WTC11 (cell line): ENCODE measurements at regions not wholly inside any gene's neighbourhood (a gene's known extent, or its start where the extent isn't known, plus 50 kb on each side); places are given as distances from the start of the nearest gene placed in this dataset.

Experiments
- ATAC-seq: fragments of 200-7000 bp; cut with Tn5 transposase; 2 replicates; pipeline ENCODE4 v1.10.0; 2021; ENCODE audit warnings: mild to moderate bottlenecking, moderate library complexity
- CTCF ChIA-PET: fragments of 300-600 bp; sonication (Branson Sonifier 250); formaldehyde crosslinking; loops from one replicate; lab custom pipeline; 2021; ENCODE audit warnings: antibody characterized with exemption; lab: Charles Lee
- POLR2A ChIA-PET: fragments of 350-600 bp; sonication (Branson Sonifier 250); formaldehyde crosslinking; loops from one replicate; lab custom pipeline; 2021; ENCODE audit warnings: antibody characterized with exemption; lab: Charles Lee
- DNase-seq: peaks from one replicate; pipeline ENCODE4 v3.0.0; 2021; ENCODE audit warnings: low spot score
- H3K27ac Mint-ChIP-seq: 2 replicates; pipeline ENCODE4 v1.8.0; 2021; ENCODE audit warnings: mixed read lengths
- H3K27me3 Mint-ChIP-seq: 2 replicates; pipeline ENCODE4 v1.8.0; 2021; ENCODE audit warnings: low read depth, mild to moderate bottlenecking, moderate library complexity, mixed read lengths
- H3K36me3 Mint-ChIP-seq: 2 replicates; pipeline ENCODE4 v1.8.0; 2021; ENCODE audit warnings: mixed read lengths
- H3K4me1 Mint-ChIP-seq: 2 replicates; pipeline ENCODE4 v1.8.0; 2022; ENCODE audit warnings: mixed read lengths
- H3K4me3 Mint-ChIP-seq: 2 replicates; pipeline ENCODE4 v1.8.0; 2021; ENCODE audit warnings: mild to moderate bottlenecking, moderate library complexity, mixed read lengths
- H3K9me3 Mint-ChIP-seq: 2 replicates; pipeline ENCODE4 v1.8.0; 2021; ENCODE audit warnings: mixed read lengths
- ATF1 ChIP-seq: sonication (generic); formaldehyde crosslinking; IDR thresholded peaks from 2 replicates; pipeline ENCODE4 v1.8.1; 2023; ENCODE audit warnings: mild to moderate bottlenecking, moderate library complexity, missing genetic modification reagents
- ATF3 ChIP-seq: sonication (generic); formaldehyde crosslinking; conservative IDR thresholded peaks from 2 replicates; pipeline ENCODE4 v1.8.1; 2022; ENCODE audit warnings: mild to moderate bottlenecking, missing genetic modification reagents
- CDX4 ChIP-seq: fragments of 250-450 bp; sonication (Bioruptor Pico); IDR thresholded peaks from 2 replicates; pipeline ENCODE4 v1.9.0; 2021; ENCODE audit warnings: moderate library complexity, mild to moderate bottlenecking, inconsistent platforms, borderline replicate concordance
- CREM ChIP-seq: sonication (generic); formaldehyde crosslinking; IDR thresholded peaks from 2 replicates; pipeline ENCODE4 v1.8.1; 2022; ENCODE audit warnings: mild to moderate bottlenecking, missing genetic modification reagents, moderate library complexity
- ELF4 ChIP-seq: sonication (generic); formaldehyde crosslinking; IDR thresholded peaks from 2 replicates; pipeline ENCODE4 v1.8.1; 2022; ENCODE audit warnings: low read depth, mild to moderate bottlenecking, moderate library complexity, missing genetic modification reagents
- FOXK1 ChIP-seq: sonication (generic); formaldehyde crosslinking; IDR thresholded peaks from 2 replicates; pipeline ENCODE4 v1.8.0; 2022; ENCODE audit warnings: mild to moderate bottlenecking, moderate library complexity, missing genetic modification reagents
- GTF2I ChIP-seq: fragments of 250-450 bp; sonication (Bioruptor Pico); conservative IDR thresholded peaks from 2 replicates; pipeline ENCODE4 v1.4.0; 2021; ENCODE audit warnings: mild to moderate bottlenecking
- HMGA2 ChIP-seq: fragments of 250-450 bp; sonication (Bioruptor Pico); IDR thresholded peaks from 2 replicates; pipeline ENCODE4 v1.4.0; 2021; ENCODE audit warnings: mild to moderate bottlenecking, moderate library complexity
- IRF2 ChIP-seq: sonication (generic); formaldehyde crosslinking; IDR thresholded peaks from 2 replicates; pipeline ENCODE4 v1.8.0; 2022; ENCODE audit warnings: low read depth, missing genetic modification reagents, borderline replicate concordance
- JUN ChIP-seq: sonication (generic); formaldehyde crosslinking; IDR thresholded peaks from 2 replicates; pipeline ENCODE4 v1.8.0; 2023; ENCODE audit warnings: mild to moderate bottlenecking, missing genetic modification reagents
- MYBL2 ChIP-seq: sonication (generic); formaldehyde crosslinking; IDR thresholded peaks from 2 replicates; pipeline ENCODE4 v1.8.1; 2023; ENCODE audit warnings: mild to moderate bottlenecking, moderate library complexity, missing genetic modification reagents
- NFYB ChIP-seq: sonication (generic); formaldehyde crosslinking; conservative IDR thresholded peaks from 2 replicates; pipeline ENCODE4 v1.8.0; 2022; ENCODE audit warnings: low read depth, missing genetic modification reagents
- RELA ChIP-seq: sonication (generic); formaldehyde crosslinking; IDR thresholded peaks from 2 replicates; pipeline ENCODE4 v1.8.1; 2022; ENCODE audit warnings: missing genetic modification reagents, mild to moderate bottlenecking, borderline replicate concordance
- SMAD3 ChIP-seq: sonication (generic); formaldehyde crosslinking; IDR thresholded peaks from 2 replicates; pipeline ENCODE4 v1.8.0; 2022; ENCODE audit warnings: missing genetic modification reagents, mild to moderate bottlenecking, borderline replicate concordance
- SMAD4 ChIP-seq: sonication (generic); formaldehyde crosslinking; IDR thresholded peaks from 2 replicates; pipeline ENCODE4 v1.8.0; 2022; ENCODE audit warnings: mild to moderate bottlenecking, missing genetic modification reagents
- SP1 ChIP-seq: sonication (generic); formaldehyde crosslinking; conservative IDR thresholded peaks from 2 replicates; pipeline ENCODE4 v1.8.1; 2022; ENCODE audit warnings: missing genetic modification reagents
- TP53 ChIP-seq: sonication (generic); formaldehyde crosslinking; IDR thresholded peaks from 2 replicates; pipeline ENCODE4 v1.8.1; 2023; ENCODE audit warnings: mild to moderate bottlenecking, missing genetic modification reagents
- USF2 ChIP-seq: sonication (generic); formaldehyde crosslinking; IDR thresholded peaks from 2 replicates; pipeline ENCODE4 v1.8.1; 2023; ENCODE audit warnings: mild to moderate bottlenecking, missing genetic modification reagents, moderate library complexity
- ZBTB21 ChIP-seq: sonication (generic); formaldehyde crosslinking; IDR thresholded peaks from 2 replicates; pipeline ENCODE4 v1.8.1; 2023; ENCODE audit warnings: mild to moderate bottlenecking, missing genetic modification reagents, borderline replicate concordance
- ZNF219 ChIP-seq: sonication (generic); formaldehyde crosslinking; IDR thresholded peaks from 2 replicates; pipeline ENCODE4 v1.8.0; 2023; ENCODE audit warnings: missing genetic modification reagents, mild to moderate bottlenecking, borderline replicate concordance
- ZNF232 ChIP-seq: sonication (generic); formaldehyde crosslinking; IDR thresholded peaks from 2 replicates; pipeline ENCODE4 v1.8.0; 2022; ENCODE audit warnings: mild to moderate bottlenecking, missing genetic modification reagents
- TF ChIP-seq, protein P1 (sequence below): fragments of 250-450 bp; sonication (Bioruptor Pico); IDR thresholded peaks from 2 replicates; pipeline ENCODE4 v1.9.0; 2021; ENCODE audit warnings: mild to moderate bottlenecking, borderline replicate concordance
- TF ChIP-seq, protein P2 (sequence below): sonication (generic); formaldehyde crosslinking; IDR thresholded peaks from 2 replicates; pipeline ENCODE4 v1.8.1; 2023; ENCODE audit warnings: mild to moderate bottlenecking, moderate library complexity, missing genetic modification reagents
- TF ChIP-seq, protein P3 (sequence below): fragments of 250-450 bp; sonication (Bioruptor Pico); IDR thresholded peaks from 2 replicates; pipeline ENCODE4 v1.8.0; 2021; ENCODE audit warnings: mild to moderate bottlenecking
- TF ChIP-seq, protein P4 (sequence below): fragments of 250-450 bp; sonication (Bioruptor Pico); IDR thresholded peaks from 2 replicates; pipeline ENCODE4 v2.1.2; 2022; ENCODE audit warnings: mild to moderate bottlenecking, moderate library complexity

- Mint-ChIP-seq H3K9me3 (peaks cover 9% of the 10 kb centered on the region), H3K4me1 (no peaks in the 10 kb centered on the region), H3K36me3 (no peaks in the 10 kb centered on the region), H3K27ac (no peak overlapping the region), H3K27me3 (no peaks in the 10 kb centered on the region), H3K4me3 (no peak overlapping the region)
- ChIA-PET CTCF (no interaction called here), POLR2A (interaction anchor here (0.6 kb wide), 1 partner anchor 114 kb away, joined by 6 read pairs; no protein-coding TSS in a partner anchor)
- DNase-seq (no peak), ATAC-seq (no peak)
- TF ChIP-seq FOXK1, result no peak
- TF ChIP-seq ATF1, result no peak
- TF ChIP-seq, protein P1, sequence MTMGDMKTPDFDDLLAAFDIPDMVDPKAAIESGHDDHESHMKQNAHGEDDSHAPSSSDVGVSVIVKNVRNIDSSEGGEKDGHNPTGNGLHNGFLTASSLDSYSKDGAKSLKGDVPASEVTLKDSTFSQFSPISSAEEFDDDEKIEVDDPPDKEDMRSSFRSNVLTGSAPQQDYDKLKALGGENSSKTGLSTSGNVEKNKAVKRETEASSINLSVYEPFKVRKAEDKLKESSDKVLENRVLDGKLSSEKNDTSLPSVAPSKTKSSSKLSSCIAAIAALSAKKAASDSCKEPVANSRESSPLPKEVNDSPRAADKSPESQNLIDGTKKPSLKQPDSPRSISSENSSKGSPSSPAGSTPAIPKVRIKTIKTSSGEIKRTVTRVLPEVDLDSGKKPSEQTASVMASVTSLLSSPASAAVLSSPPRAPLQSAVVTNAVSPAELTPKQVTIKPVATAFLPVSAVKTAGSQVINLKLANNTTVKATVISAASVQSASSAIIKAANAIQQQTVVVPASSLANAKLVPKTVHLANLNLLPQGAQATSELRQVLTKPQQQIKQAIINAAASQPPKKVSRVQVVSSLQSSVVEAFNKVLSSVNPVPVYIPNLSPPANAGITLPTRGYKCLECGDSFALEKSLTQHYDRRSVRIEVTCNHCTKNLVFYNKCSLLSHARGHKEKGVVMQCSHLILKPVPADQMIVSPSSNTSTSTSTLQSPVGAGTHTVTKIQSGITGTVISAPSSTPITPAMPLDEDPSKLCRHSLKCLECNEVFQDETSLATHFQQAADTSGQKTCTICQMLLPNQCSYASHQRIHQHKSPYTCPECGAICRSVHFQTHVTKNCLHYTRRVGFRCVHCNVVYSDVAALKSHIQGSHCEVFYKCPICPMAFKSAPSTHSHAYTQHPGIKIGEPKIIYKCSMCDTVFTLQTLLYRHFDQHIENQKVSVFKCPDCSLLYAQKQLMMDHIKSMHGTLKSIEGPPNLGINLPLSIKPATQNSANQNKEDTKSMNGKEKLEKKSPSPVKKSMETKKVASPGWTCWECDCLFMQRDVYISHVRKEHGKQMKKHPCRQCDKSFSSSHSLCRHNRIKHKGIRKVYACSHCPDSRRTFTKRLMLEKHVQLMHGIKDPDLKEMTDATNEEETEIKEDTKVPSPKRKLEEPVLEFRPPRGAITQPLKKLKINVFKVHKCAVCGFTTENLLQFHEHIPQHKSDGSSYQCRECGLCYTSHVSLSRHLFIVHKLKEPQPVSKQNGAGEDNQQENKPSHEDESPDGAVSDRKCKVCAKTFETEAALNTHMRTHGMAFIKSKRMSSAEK (CRISPR knock-in tag), result no peak
- no peak for TF ChIP-seq ATF3 (CRISPR knock-in tag)
- TF ChIP-seq, protein P2, sequence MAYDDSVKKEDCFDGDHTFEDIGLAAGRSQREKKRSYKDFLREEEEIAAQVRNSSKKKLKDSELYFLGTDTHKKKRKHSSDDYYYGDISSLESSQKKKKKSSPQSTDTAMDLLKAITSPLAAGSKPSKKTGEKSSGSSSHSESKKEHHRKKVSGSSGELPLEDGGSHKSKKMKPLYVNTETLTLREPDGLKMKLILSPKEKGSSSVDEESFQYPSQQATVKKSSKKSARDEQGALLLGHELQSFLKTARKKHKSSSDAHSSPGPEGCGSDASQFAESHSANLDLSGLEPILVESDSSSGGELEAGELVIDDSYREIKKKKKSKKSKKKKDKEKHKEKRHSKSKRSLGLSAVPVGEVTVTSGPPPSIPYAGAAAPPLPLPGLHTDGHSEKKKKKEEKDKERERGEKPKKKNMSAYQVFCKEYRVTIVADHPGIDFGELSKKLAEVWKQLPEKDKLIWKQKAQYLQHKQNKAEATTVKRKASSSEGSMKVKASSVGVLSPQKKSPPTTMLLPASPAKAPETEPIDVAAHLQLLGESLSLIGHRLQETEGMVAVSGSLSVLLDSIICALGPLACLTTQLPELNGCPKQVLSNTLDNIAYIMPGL (CRISPR knock-in tag), result no peak
- no peak for TF ChIP-seq MYBL2 (CRISPR knock-in tag)
- TF ChIP-seq GTF2I, result no peak
- no peak for TF ChIP-seq SP1 (CRISPR knock-in tag)
- no peak for TF ChIP-seq ELF4 (CRISPR knock-in tag)
- no peak for TF ChIP-seq CREM (CRISPR knock-in tag)
- TF ChIP-seq, protein P3, sequence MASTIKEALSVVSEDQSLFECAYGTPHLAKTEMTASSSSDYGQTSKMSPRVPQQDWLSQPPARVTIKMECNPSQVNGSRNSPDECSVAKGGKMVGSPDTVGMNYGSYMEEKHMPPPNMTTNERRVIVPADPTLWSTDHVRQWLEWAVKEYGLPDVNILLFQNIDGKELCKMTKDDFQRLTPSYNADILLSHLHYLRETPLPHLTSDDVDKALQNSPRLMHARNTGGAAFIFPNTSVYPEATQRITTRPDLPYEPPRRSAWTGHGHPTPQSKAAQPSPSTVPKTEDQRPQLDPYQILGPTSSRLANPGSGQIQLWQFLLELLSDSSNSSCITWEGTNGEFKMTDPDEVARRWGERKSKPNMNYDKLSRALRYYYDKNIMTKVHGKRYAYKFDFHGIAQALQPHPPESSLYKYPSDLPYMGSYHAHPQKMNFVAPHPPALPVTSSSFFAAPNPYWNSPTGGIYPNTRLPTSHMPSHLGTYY (CRISPR knock-in tag), result no peak
- TF ChIP-seq ZBTB21 (CRISPR knock-in tag), result no peak
- TF ChIP-seq, all 79 proteins: peak for 0
These were observed 78.3 kb downstream of the HHEX start for GRCh38 chr10:92768104-92768503.

- Mint-ChIP-seq H3K27ac (no peak overlapping the region), H3K4me3 (no peak overlapping the region), H3K4me1 (no peaks in the 10 kb centered on the region), H3K27me3 (no peaks in the 10 kb centered on the region; the same call in 1 of the 2 replicates), H3K9me3 (no peaks in the 10 kb centered on the region; the same call in 1 of the 2 replicates), H3K36me3 (no peaks in the 10 kb centered on the region)
- TF ChIP-seq HMGA2 (no peak), FOXK1 (no peak), IRF2 (CRISPR knock-in tag) (no peak), ZNF219 (no peak), TP53 (CRISPR knock-in tag) (no peak), GTF2I (no peak), SMAD3 (CRISPR knock-in tag) (no peak), JUN (CRISPR knock-in tag) (no peak), CDX4 (CRISPR knock-in tag) (no peak), ATF1 (no peak), SP1 (CRISPR knock-in tag) (no peak), ZNF232 (CRISPR knock-in tag) (no peak), SMAD4 (CRISPR knock-in tag) (no peak), NFYB (CRISPR knock-in tag) (no peak), RELA (CRISPR knock-in tag) (no peak), USF2 (CRISPR knock-in tag) (no peak)
- TF ChIP-seq, protein P4, sequence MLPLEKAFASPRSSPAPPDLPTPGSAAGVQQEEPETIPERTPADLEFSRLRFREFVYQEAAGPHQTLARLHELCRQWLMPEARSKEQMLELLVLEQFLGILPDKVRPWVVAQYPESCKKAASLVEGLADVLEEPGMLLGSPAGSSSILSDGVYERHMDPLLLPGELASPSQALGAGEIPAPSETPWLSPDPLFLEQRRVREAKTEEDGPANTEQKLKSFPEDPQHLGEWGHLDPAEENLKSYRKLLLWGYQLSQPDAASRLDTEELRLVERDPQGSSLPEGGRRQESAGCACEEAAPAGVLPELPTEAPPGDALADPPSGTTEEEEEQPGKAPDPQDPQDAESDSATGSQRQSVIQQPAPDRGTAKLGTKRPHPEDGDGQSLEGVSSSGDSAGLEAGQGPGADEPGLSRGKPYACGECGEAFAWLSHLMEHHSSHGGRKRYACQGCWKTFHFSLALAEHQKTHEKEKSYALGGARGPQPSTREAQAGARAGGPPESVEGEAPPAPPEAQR (CRISPR knock-in tag), result no peak
- ATAC-seq, result no peak
- DNase-seq, result no peak
- POLR2A ChIA-PET, result no interaction called here
- CTCF ChIA-PET, result interaction anchor here (1.0 to 1.6 kb wide), 2 partner anchors 64 to 69 kb away, joined by 3 to 4 read pairs; no protein-coding TSS in a partner anchor
These were observed 74.5 kb upstream of the EXOC6 start for GRCh38 chr10:92773776-92774175.
